ENCODE measurements at regions not wholly inside any gene's neighbourhood (a gene's known extent, or its start where the extent isn't known, plus 50 kb on each side); places are given as distances from the start of the nearest gene placed in this dataset.
"Not testable (repeated sequence)": the region's sequence is repeated elsewhere in the genome, so short reads cannot be mapped to it uniquely, and the experiment has no call there.

DNA sequence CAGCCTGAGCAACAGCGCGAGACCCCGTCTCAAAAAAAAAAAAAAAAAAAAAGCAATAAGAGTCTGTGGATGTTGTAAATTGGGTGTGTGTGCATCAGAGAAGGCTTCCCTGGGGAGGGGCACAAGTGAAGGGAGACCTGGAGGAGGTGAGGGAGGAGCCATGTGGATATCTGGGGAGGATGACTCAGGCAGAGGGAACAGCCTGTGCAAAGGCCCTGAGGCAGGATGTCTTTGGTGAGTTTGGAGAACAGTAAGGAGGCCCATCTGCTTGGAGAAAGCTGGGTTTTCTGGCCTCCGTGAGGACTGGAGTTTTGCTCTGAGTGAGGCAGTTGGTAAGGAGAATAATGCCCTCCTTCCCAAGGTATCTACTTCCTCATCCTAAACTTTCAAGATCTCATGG, 81.9 kb upstream of the ADGRL1 start:
- TF ChIP-seq, protein P1, sequence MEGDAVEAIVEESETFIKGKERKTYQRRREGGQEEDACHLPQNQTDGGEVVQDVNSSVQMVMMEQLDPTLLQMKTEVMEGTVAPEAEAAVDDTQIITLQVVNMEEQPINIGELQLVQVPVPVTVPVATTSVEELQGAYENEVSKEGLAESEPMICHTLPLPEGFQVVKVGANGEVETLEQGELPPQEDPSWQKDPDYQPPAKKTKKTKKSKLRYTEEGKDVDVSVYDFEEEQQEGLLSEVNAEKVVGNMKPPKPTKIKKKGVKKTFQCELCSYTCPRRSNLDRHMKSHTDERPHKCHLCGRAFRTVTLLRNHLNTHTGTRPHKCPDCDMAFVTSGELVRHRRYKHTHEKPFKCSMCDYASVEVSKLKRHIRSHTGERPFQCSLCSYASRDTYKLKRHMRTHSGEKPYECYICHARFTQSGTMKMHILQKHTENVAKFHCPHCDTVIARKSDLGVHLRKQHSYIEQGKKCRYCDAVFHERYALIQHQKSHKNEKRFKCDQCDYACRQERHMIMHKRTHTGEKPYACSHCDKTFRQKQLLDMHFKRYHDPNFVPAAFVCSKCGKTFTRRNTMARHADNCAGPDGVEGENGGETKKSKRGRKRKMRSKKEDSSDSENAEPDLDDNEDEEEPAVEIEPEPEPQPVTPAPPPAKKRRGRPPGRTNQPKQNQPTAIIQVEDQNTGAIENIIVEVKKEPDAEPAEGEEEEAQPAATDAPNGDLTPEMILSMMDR (IDR thresholded peaks at IDR 0.05): not testable (repeated sequence)
- not testable (repeated sequence) for TF ChIP-seq EZH2 (IDR thresholded peaks at IDR 0.05)
